WI38 (cell line): ENCODE measurements at regions not wholly inside any gene's neighbourhood (a gene's known extent, or its start where the extent isn't known, plus 50 kb on each side); places are given as distances from the start of the nearest gene placed in this dataset.

Experiments used
- H3K4me3 ChIP-seq: 2 replicates; pipeline ENCODE4 v1.5.1; 2011; ENCODE audit warnings: low read depth, mild to moderate bottlenecking, control low read depth, low read length
- TF ChIP-seq, protein P1 (sequence below): IDR thresholded peaks from 2 replicates; pipeline ENCODE4 v1.5.1; 2012; ENCODE audit warnings: low read depth, mild to moderate bottlenecking, control low read depth, low read length

DNA sequence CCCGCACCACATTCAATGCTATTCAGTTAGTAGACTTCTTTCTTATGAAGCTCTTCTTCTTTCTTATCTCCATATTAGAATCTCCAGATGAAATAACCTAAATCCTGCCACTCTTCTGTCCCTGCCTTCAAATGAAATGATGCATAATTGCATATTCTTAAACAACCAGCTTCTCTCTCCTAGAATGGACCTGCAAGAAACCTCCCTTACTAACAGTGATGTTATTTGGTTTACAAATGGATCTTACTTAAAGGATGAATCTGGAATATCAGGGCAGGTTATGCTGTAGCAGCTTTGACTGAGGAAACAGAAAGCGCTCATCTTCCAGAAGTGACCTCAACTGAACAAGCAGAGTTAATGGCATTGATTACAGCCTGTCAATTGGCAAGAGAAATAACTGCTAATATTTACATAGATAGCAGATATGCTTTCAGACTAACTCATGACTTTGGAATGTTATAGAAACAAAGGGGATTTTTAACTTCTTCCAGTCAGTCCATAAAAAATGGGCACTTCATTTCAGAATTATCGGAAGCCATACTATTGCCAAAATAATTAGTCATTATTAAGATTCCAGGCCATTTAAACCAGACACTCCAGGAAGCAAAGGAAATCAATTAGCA is 755.7 kb upstream of the HS6ST1 start:
- TF ChIP-seq, protein P1, sequence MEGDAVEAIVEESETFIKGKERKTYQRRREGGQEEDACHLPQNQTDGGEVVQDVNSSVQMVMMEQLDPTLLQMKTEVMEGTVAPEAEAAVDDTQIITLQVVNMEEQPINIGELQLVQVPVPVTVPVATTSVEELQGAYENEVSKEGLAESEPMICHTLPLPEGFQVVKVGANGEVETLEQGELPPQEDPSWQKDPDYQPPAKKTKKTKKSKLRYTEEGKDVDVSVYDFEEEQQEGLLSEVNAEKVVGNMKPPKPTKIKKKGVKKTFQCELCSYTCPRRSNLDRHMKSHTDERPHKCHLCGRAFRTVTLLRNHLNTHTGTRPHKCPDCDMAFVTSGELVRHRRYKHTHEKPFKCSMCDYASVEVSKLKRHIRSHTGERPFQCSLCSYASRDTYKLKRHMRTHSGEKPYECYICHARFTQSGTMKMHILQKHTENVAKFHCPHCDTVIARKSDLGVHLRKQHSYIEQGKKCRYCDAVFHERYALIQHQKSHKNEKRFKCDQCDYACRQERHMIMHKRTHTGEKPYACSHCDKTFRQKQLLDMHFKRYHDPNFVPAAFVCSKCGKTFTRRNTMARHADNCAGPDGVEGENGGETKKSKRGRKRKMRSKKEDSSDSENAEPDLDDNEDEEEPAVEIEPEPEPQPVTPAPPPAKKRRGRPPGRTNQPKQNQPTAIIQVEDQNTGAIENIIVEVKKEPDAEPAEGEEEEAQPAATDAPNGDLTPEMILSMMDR, result no peak
- no peak overlapping the region for H3K4me3 ChIP-seq

DNA sequence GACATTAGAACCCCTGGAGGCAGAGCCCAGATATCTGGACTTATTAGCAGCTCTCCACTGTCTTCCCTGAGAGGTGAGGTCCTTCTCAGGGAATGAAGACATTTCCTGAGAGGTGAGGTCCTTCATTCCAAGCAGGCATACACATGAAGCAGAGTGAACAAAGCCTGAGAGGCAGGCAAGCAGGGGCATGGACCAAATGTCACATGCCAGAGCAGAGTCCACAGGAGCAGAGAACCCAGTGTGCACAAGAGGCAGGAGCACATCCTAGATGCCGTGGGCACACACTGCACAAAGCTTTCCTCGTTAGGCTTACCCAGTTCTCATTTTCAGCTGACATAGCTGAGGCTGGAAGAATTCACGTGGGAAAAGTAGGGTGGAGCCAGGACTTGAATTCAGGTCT is 759.9 kb upstream of the HS6ST1 start:
- no peak overlapping the region for H3K4me3 ChIP-seq
- TF ChIP-seq, protein P1, result no peak

- H3K4me3 ChIP-seq, result no peak overlapping the region
- TF ChIP-seq, protein P1, result no peak
Measured at GRCh38 chr2:129080715-129081476, 762.2 kb upstream of the HS6ST1 start.

DNA sequence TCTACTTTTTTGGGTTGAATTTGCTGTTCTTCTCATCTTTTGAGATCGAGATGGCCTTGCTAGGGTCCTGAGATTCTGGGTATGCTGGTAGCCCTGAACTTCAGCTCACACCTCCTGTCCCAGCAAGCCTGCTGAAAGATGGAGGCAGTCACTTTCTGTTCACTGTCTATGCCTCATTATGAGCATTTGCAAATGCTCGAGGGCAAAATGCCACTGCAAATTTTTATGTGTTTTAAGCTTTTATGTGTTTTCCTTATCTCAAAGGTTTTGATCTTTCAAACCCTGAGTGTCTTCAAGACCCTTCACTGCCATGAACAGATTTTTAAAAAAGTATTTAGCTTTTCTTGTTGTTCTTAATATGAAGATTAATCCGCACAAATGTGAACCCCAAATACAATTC is 766.7 kb upstream of the HS6ST1 start:
- TF ChIP-seq, protein P1, result no peak
- no peak overlapping the region for H3K4me3 ChIP-seq

- TF ChIP-seq, protein P1, result no peak
- no peak overlapping the region for H3K4me3 ChIP-seq
Measured at GRCh38 chr2:129087133-129087813, 768.6 kb upstream of the HS6ST1 start.

- TF ChIP-seq, protein P1, result no peak
- no peak overlapping the region for H3K4me3 ChIP-seq
Measured at GRCh38 chr2:129091620-129092019, 773.0 kb upstream of the HS6ST1 start.

- H3K4me3 ChIP-seq, result no peak overlapping the region
- TF ChIP-seq, protein P1, result no peak
Measured at GRCh38 chr2:129092956-129093355, 774.3 kb upstream of the HS6ST1 start.
